Left ventricle myocardium superior (tissue), 1 donor: ENCODE measurements at regions not wholly inside any gene's neighbourhood (a gene's known extent, or its start where the extent isn't known, plus 50 kb on each side); places are given as distances from the start of the nearest gene placed in this dataset.

Experiments used
- ATAC-seq: fragments of 200-7000 bp; cut with Tn5 transposase; one replicate; pipeline ENCODE4 v1.9.1; 2020; ENCODE audit warnings: mild to moderate bottlenecking, moderate library complexity
- DNase-seq: peaks from one replicate; pipeline ENCODE4 v3.0.0-alpha.2; 2020
- intact Hi-C: fragments of 100-400 bp; cut with micrococcal nuclease; formaldehyde crosslinking; loops from one replicate; pipeline ENCODE4 v1.11.0; 2022
- donor health status: DM: no; HTN: yes; CAD: no; lungs with severe emphysema.

DNA sequence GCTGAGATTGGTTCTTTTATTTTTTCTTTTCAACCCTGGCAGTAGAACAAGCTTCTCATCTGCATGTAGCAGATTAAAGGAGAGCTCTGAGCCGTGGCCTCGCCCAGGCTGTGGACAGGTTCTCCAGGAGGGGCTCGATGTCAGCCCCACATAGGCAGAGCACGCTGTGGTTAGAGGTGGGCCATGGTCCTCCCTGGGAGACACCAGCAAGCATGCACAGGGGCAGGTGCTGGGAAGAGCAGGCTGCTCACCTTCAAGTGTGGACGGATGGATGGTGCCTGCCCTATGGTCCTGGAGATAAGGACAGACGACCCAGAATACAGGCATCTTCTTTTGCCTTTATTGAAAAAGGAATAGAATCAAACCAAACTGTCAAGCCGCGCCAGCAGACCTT, 634.8 kb downstream of the BRD1 start:
- DNase-seq = no peak
- intact Hi-C loops = no loop called here
- peak; percentile 29 for ATAC-seq

DNA sequence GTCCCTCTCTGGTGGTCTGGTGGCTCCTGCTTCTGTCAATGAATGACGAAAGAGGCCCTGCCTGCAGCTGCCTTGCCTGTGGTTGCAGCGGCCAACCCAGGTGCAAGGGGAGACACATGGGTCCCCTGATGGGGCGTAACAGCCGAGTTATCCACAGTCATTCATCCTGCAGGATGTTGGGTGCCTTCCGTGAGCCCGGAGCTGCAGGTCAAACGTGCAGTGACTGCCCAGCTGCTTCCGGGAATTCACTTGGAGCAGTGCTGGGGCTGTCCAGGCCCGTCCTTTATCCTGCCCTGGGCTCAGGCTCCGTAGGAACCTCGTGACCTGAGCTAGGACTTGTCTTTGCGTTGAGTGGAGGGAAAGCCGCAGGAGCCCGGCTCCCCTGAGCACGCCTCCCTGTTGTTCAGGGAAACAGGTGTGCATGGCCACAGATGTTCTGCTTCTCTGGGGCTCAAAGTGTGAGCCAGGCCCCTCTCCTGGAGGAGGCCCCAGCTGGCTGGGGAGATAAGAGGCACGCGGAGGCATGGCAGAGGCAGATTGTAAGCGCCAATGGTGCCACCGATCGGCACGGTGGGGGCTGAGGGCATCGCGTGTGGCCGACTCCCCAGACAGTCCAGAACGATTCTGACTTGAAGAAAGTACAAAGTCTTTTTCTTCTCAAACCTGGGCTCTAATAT, 635.4 kb downstream of the BRD1 start:
- DNase-seq = no peak
- ATAC-seq = peak; percentile 32
- intact Hi-C loops = no loop called here

DNA sequence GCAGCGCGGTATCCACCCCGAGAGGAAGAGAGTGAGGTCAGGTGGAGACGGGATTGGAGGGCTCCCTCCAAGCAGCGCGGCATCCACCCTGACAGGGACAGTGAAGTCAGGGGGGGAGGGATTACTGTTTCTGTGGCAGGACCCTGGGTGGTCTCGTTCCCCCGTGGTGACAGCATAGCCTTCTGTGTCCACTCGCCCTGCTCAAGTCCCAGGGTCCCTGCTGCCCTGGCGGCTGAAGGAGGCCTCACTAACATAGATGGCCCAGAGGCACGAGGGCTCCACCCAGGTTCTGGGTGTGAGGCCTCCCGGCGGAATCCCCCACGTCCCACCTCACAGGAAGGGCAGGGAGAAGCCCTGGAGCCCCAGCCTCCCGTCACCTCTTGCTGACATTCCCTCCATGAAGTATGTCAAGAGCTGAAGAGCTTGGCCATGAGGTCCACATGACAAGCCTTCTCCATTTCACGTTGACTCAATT, 636.1 kb downstream of the BRD1 start:
- DNase-seq (no peak), ATAC-seq (no peak)
- intact Hi-C loops = no loop called here

DNA sequence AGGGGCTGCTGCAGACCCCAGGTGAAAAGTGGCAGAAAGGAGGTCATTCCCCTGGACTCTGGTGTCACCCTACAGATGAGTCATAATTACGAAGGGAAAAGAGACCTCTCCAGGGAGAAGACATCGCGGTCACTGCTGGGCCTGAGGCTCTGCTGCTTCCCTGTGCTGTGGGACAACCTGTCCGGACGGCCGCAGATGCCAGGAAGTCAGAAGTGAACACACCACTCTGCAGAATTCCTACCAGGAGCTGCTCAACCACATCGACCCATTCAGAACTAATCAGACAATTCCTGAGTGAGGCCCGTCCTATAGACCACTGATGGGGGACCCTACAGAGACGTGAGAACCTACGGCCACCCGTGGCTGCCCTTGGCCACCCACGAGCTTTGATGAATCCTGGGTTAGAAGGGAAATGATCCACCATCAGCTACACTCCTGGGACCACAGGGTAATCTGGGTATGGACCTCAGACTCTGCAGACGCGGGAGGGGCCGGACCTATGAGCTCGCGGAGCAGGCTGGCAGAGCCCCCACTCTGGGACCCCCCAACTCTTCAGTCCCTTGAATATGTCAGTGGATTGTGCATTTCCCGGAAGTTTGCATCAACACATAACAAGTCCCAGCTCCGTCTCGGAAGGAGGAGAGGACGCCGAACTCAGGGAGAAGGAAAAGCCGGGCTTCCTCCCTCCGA, 636.7 kb downstream of the BRD1 start:
- DNase-seq = no peak
- no peak for ATAC-seq
- intact Hi-C loops = no loop called here

- DNase-seq (no peak), ATAC-seq (no peak)
- intact Hi-C loops = no loop called here
These were observed 637.8 kb downstream of the BRD1 start for GRCh38 chr22:49189871-49190270.

- DNase-seq (no peak), ATAC-seq (no peak)
- intact Hi-C loops = no loop called here
These were observed 639.1 kb downstream of the BRD1 start for GRCh38 chr22:49188591-49188990.

DNA sequence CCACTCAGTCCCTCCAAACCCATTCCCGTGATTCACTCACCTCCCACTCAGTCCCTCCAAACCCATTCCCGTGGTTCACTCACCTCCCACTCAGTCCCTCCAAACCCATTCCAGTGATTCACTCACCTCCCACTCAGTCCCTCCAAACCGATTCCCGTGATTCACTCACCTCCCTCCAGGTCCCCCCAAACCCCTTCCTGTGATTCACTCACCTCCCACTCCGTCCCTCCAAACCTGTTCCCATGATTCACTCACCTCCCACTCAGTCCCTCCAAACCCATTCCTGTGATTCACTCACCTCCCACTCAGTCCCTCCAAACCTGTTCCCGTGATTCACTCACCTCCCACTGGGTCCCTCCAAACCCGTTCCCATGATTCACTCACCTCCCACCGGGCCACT, 639.6 kb downstream of the BRD1 start:
- intact Hi-C loops = no loop called here
- ATAC-seq = no peak
- no peak for DNase-seq

DNA sequence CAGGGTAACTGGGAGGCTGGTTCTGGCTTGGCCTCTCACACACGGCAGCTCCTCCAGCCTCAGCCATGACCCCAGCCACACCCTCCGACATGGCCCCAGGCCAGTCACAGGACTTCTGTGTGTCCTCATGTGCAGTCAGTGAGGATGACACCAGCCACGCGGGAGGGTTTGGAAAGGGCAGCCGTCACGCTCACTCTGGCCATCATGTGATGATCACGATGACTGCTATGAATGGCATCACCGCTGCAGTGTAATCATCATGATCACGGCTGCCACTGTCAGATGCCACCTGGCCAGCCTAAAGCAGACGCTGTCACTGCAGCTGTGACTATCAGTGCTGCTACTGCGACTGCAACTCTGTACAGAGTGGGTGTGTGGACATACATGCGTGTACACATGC, 640.9 kb downstream of the BRD1 start:
- ATAC-seq (no peak), DNase-seq (no peak)
- intact Hi-C loops = no loop called here

DNA sequence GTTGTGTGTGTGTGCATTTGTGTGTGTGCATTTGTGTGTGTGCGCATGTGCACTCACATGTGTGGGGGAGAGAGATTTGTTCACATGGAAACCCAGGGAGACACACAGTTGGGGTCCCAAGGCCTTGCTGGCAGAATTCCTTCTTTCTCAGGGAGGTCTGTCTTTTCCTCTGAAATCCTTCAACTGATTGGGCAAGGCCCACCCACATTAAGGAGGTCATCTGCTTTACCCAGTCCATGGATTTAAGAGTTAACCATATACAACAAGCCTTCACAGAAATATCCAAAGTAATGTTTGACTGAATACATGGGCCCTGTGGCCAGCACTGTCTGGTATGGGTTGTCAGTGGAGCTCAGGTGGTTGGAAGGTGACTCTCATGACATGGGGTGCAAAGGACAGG, 641.4 kb downstream of the BRD1 start:
- ATAC-seq = no peak
- DNase-seq = no peak
- intact Hi-C loops = no loop called here

- ATAC-seq (no peak), DNase-seq (no peak)
- intact Hi-C loops = no loop called here
These were observed 642.2 kb downstream of the BRD1 start for GRCh38 chr22:49185312-49185969.

GRCh38 chr22:49184736-49185135, 642.9 kb downstream of the BRD1 start:
- ATAC-seq = no peak
- no peak for DNase-seq
- intact Hi-C loops = no loop called here

GRCh38 chr22:49183826-49184216, 643.9 kb downstream of the BRD1 start:
- ATAC-seq = no peak
- no peak for DNase-seq
- intact Hi-C loops = no loop called here

DNA sequence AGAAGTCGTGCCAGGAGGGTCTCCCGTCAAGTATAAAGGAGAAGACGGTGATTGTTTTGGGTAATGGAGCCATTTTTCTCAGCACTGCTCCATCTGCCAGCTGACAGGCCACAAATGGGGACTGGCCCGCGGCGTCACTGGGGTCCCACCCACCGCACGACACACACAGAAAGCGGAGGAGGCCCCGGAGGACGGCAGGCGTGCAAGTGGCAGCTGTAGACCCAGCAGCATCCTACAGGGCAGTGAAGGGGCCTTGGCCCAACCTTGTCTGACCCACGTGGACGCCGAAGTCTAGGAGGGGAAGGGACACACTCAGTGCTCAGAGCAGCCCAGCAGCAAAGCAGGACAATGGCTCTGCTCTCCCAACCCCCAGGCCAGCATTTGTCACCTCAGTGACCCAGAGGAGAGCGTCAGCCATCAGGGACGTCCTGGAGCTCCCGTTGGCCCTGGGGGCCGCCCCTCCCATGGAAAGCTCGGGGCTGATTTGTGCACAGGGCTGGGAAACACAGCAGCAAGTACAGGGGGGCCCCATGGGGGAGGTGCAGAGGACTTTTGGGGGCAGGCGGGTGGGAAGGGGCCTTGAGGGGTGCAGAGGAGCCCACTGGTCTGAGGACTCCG, 644.4 kb downstream of the BRD1 start:
- DNase-seq (no peak), ATAC-seq (no peak)
- intact Hi-C loops = no loop called here

DNA sequence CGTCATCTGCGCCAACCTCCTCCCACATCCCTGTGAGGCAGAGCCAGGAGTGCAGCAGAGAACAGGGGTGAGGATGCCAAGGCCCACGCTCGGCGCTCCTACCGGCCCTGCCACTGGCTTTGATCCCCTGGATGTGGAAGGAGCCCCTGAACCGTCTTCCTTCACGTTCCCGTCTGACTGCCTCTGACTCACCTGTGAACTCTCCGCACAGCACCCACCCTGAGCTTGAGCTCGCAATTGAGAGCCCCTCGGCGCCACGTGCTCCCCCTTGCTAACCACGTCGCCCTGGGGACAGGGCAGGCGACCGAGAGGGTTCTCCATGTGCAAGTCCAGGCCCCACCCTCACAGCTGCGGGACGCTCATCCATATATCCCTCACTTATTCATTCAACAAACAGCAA, 645.3 kb downstream of the BRD1 start:
- intact Hi-C loops = no loop called here

DNA sequence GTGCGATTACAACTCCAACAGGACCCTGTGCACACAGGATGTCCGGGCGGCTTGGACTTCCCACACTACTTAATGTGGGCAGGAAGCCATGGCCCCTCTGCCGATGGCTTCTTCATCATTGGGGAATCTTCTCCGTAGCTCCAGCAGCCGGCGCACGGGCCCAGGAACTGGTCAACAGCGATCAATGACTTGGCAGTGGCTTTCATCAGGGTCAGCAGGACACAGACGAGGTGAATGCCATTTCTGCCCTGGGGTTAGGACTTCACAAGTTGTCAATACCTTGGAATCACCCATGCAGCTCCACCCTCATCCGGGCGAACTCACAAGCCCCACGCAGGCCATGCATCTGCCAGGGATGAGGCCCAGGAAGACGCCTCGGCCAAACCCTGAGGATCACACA, 645.7 kb downstream of the BRD1 start:
- intact Hi-C loops = no loop called here
- no peak for DNase-seq
- no peak for ATAC-seq

More for the DNA sequence above, 645.3 kb downstream of the BRD1 start:
- no peak for ATAC-seq
- no peak for DNase-seq

DNA sequence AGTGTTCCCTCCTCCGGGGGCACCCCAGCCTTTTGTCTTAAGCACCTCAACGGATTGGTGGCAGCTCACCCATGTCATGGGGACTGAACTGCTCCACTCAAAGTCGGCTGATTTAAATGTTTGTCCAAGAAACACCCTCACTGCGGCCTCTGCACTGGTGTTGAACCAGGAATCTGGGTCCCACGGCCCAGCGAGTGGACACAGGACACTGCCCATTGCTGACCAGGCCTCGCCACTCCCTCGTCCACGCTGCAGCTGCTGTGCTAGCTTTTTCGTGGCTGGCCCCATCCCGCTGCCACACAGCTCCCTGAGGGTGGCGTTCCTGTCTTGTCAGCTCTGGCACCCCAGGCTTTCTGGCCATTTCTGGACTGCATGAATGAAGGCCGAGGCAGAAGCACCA, 646.2 kb downstream of the BRD1 start:
- DNase-seq (no peak), ATAC-seq (no peak)
- intact Hi-C loops = no loop called here

GRCh38 chr22:49180683-49181024, 647.0 kb downstream of the BRD1 start:
- no peak for ATAC-seq
- intact Hi-C loops = no loop called here
- DNase-seq = no peak

GRCh38 chr22:49179886-49180682, 647.6 kb downstream of the BRD1 start:
- intact Hi-C loops = no loop called here
- DNase-seq (no peak), ATAC-seq (no peak)

GRCh38 chr22:49179175-49179574, 648.5 kb downstream of the BRD1 start:
- ATAC-seq (no peak), DNase-seq (no peak)
- intact Hi-C loops = no loop called here
